ENCODE measurements at regions not wholly inside any gene's neighbourhood (a gene's known extent, or its start where the extent isn't known, plus 50 kb on each side); places are given as distances from the start of the nearest gene placed in this dataset.
"Not testable (repeated sequence)": the region's sequence is repeated elsewhere in the genome, so short reads cannot be mapped to it uniquely, and the experiment has no call there.

- Histone ChIP-seq H3K4me3 (ENCODE audit: low read depth, low read length, poor library complexity, severe bottlenecking) (no peak overlapping the region), H3K4me1 (ENCODE audit: insufficient read depth, low read length, poor library complexity, severe bottlenecking) (no peaks in the 10 kb centered on the region), H3K27ac (ENCODE audit: low read depth, low read length, poor library complexity, severe bottlenecking) (no peak overlapping the region), H3K27me3 (replicated peaks; ENCODE audit: insufficient read depth, low read depth, low read length, poor library complexity) (no peaks in the 10 kb centered on the region), H3K9me3 (ENCODE audit: low read depth, low read length, poor library complexity, severe bottlenecking) (no peaks in the 10 kb centered on the region), H3K36me3 (ENCODE audit: insufficient read depth, low read length, poor library complexity, severe bottlenecking) (no peaks in the 10 kb centered on the region)
- intact Hi-C loops (cut with micrococcal nuclease; ENCODE audit: unreplicated experiment) = no loop called here
- no peak for DNase-seq (ENCODE audit: low spot score)
- no TSS peak for BruUV-seq (replicated peaks)
- ChIA-PET POLR2A (ENCODE audit: low non-redundant PET) (interaction anchor here (0.6 kb wide), 1 partner anchor 20 kb away, joined by 3 read pairs; no protein-coding TSS in a partner anchor), CTCF (no interaction called here)
- no peak for TF ChIP-seq CTCF (conservative IDR thresholded peaks at IDR 0.05; ENCODE audit: low read depth, low read length)
- no peak for TF ChIP-seq EZH2 (IDR thresholded peaks at IDR 0.05; ENCODE audit: borderline replicate concordance, low read depth, low read length, poor library complexity, severe bottlenecking)
These were observed 125.0 kb downstream of the URI1 start for GRCh38 chr19:30066781-30067759.

GRCh38 chr19:30067956-30068506 is 126.0 kb downstream of the URI1 start:
- POLR2A ChIA-PET (ENCODE audit: low non-redundant PET); H3K36me3 ChIP-seq (ENCODE audit: insufficient read depth, low read length, poor library complexity, severe bottlenecking); H3K27me3 ChIP-seq (replicated peaks; ENCODE audit: insufficient read depth, low read depth, low read length, poor library complexity); H3K4me3 ChIP-seq (ENCODE audit: low read depth, low read length, poor library complexity, severe bottlenecking); BruUV-seq (replicated peaks); H3K4me1 ChIP-seq (ENCODE audit: insufficient read depth, low read length, poor library complexity, severe bottlenecking); intact Hi-C loops (cut with micrococcal nuclease; ENCODE audit: unreplicated experiment); DNase-seq (ENCODE audit: low spot score); H3K27ac ChIP-seq (ENCODE audit: low read depth, low read length, poor library complexity, severe bottlenecking); H3K9me3 ChIP-seq (ENCODE audit: low read depth, low read length, poor library complexity, severe bottlenecking); CTCF ChIA-PET: not testable (repeated sequence)

GRCh38 chr19:30068528-30069395 is 126.7 kb downstream of the URI1 start:
- DNase-seq (ENCODE audit: low spot score) = no peak
- intact Hi-C loops (cut with micrococcal nuclease; ENCODE audit: unreplicated experiment) = no loop called here
- Histone ChIP-seq H3K27me3 (replicated peaks; ENCODE audit: insufficient read depth, low read depth, low read length, poor library complexity) (no peaks in the 10 kb centered on the region), H3K36me3 (ENCODE audit: insufficient read depth, low read length, poor library complexity, severe bottlenecking) (no peaks in the 10 kb centered on the region), H3K27ac (ENCODE audit: low read depth, low read length, poor library complexity, severe bottlenecking) (no peak overlapping the region), H3K4me1 (ENCODE audit: insufficient read depth, low read length, poor library complexity, severe bottlenecking) (no peaks in the 10 kb centered on the region), H3K4me3 (ENCODE audit: low read depth, low read length, poor library complexity, severe bottlenecking) (no peak overlapping the region), H3K9me3 (ENCODE audit: low read depth, low read length, poor library complexity, severe bottlenecking) (no peaks in the 10 kb centered on the region)
- BruUV-seq (replicated peaks) = no TSS peak
- ChIA-PET POLR2A (ENCODE audit: low non-redundant PET) (no interaction called here), CTCF (no interaction called here)
- TF ChIP-seq EZH2 (IDR thresholded peaks at IDR 0.05; ENCODE audit: borderline replicate concordance, low read depth, low read length, poor library complexity, severe bottlenecking) (no peak), CTCF (conservative IDR thresholded peaks at IDR 0.05; ENCODE audit: low read depth, low read length) (no peak)
